ENCODE measurements at regions not wholly inside any gene's neighbourhood (a gene's known extent, or its start where the extent isn't known, plus 50 kb on each side); places are given as distances from the start of the nearest gene placed in this dataset.

DNA sequence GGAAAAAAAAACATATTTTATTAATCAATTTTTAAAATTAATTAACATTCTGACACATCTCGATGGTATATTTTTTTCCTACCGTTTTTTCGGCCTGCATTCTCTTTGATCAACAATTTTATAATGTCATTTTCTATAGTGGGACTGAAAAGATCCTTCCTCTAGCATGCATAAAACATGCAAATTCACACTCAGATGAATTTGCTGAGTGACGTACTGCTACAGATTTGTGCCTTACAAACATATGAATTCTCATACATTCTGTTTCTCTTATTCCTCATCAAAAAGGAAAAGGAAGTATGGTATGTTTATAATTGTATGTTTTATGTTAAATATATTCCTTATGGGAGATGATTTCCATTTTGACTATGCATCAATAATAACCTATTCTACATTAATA lies 458.2 kb downstream of the TSHZ3 start:
- TF ChIP-seq OSR1 (CRISPR knock-in tag; IDR thresholded peaks at IDR 0.05) (no peak), PPARA (CRISPR knock-in tag; IDR thresholded peaks at IDR 0.05; ENCODE audit: borderline replicate concordance) (no peak), CSDC2 (CRISPR knock-in tag; IDR thresholded peaks at IDR 0.05) (no peak), POU6F1 (CRISPR knock-in tag; IDR thresholded peaks at IDR 0.05; ENCODE audit: borderline replicate concordance, low read depth) (no peak), ESRRG (CRISPR knock-in tag; IDR thresholded peaks at IDR 0.05) (no peak), TOX (CRISPR knock-in tag; IDR thresholded peaks at IDR 0.05; ENCODE audit: borderline replicate concordance) (no peak), RARB (CRISPR knock-in tag; IDR thresholded peaks at IDR 0.05) (no peak)
- TF ChIP-seq, protein P1, sequence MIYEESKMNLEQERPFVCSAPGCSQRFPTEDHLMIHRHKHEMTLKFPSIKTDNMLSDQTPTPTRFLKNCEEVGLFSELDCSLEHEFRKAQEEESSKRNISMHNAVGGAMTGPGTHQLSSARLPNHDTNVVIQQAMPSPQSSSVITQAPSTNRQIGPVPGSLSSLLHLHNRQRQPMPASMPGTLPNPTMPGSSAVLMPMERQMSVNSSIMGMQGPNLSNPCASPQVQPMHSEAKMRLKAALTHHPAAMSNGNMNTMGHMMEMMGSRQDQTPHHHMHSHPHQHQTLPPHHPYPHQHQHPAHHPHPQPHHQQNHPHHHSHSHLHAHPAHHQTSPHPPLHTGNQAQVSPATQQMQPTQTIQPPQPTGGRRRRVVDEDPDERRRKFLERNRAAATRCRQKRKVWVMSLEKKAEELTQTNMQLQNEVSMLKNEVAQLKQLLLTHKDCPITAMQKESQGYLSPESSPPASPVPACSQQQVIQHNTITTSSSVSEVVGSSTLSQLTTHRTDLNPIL (CRISPR knock-in tag; IDR thresholded peaks at IDR 0.05; ENCODE audit: low read depth) = no peak
- TF ChIP-seq, protein P2, sequence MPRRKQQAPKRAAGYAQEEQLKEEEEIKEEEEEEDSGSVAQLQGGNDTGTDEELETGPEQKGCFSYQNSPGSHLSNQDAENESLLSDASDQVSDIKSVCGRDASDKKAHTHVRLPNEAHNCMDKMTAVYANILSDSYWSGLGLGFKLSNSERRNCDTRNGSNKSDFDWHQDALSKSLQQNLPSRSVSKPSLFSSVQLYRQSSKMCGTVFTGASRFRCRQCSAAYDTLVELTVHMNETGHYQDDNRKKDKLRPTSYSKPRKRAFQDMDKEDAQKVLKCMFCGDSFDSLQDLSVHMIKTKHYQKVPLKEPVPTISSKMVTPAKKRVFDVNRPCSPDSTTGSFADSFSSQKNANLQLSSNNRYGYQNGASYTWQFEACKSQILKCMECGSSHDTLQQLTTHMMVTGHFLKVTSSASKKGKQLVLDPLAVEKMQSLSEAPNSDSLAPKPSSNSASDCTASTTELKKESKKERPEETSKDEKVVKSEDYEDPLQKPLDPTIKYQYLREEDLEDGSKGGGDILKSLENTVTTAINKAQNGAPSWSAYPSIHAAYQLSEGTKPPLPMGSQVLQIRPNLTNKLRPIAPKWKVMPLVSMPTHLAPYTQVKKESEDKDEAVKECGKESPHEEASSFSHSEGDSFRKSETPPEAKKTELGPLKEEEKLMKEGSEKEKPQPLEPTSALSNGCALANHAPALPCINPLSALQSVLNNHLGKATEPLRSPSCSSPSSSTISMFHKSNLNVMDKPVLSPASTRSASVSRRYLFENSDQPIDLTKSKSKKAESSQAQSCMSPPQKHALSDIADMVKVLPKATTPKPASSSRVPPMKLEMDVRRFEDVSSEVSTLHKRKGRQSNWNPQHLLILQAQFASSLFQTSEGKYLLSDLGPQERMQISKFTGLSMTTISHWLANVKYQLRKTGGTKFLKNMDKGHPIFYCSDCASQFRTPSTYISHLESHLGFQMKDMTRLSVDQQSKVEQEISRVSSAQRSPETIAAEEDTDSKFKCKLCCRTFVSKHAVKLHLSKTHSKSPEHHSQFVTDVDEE (CRISPR knock-in tag; IDR thresholded peaks at IDR 0.05) = no peak
- TF ChIP-seq, protein P3, sequence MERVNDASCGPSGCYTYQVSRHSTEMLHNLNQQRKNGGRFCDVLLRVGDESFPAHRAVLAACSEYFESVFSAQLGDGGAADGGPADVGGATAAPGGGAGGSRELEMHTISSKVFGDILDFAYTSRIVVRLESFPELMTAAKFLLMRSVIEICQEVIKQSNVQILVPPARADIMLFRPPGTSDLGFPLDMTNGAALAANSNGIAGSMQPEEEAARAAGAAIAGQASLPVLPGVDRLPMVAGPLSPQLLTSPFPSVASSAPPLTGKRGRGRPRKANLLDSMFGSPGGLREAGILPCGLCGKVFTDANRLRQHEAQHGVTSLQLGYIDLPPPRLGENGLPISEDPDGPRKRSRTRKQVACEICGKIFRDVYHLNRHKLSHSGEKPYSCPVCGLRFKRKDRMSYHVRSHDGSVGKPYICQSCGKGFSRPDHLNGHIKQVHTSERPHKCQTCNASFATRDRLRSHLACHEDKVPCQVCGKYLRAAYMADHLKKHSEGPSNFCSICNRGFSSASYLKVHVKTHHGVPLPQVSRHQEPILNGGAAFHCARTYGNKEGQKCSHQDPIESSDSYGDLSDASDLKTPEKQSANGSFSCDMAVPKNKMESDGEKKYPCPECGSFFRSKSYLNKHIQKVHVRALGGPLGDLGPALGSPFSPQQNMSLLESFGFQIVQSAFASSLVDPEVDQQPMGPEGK (CRISPR knock-in tag; IDR thresholded peaks at IDR 0.05; ENCODE audit: borderline replicate concordance) = no peak

DNA sequence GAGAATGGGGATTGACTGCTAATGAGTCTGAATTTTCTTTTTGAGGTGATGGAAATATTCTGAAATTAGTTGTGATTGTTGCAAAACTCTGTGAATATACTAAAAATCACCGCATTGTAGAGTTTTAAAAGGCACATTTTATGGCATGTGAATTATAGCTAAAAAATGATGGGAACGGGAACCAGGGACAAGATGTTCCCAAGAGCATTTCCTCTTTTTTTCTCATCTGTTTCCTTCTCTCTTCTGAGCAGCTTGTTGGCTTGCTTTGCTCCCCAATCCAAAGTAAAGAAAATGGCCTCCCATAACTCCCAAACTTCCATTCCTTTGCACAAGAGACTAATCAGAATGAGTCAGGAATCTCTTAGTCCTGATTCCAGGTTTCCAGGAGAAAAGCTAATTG lies 459.2 kb downstream of the TSHZ3 start:
- TF ChIP-seq ZNF565 (CRISPR knock-in tag; conservative IDR thresholded peaks at IDR 0.05; ENCODE audit: low read depth) (no peak), PPARA (CRISPR knock-in tag; IDR thresholded peaks at IDR 0.05; ENCODE audit: borderline replicate concordance) (no peak), BACH2 (CRISPR knock-in tag; IDR thresholded peaks at IDR 0.05; ENCODE audit: borderline replicate concordance) (no peak), TOX (CRISPR knock-in tag; IDR thresholded peaks at IDR 0.05; ENCODE audit: borderline replicate concordance) (no peak), CSRNP3 (CRISPR knock-in tag; IDR thresholded peaks at IDR 0.05) (no peak), ZC3H10 (CRISPR knock-in tag; IDR thresholded peaks at IDR 0.05) (no peak), SNAI2 (CRISPR knock-in tag; IDR thresholded peaks at IDR 0.05) (no peak), POU6F1 (CRISPR knock-in tag; IDR thresholded peaks at IDR 0.05; ENCODE audit: borderline replicate concordance, low read depth) (no peak)
- TF ChIP-seq, protein P2 (CRISPR knock-in tag; IDR thresholded peaks at IDR 0.05) = no peak
- no peak for ATAC-seq

More for the DNA sequence above, 458.2 kb downstream of the TSHZ3 start:
- ATAC-seq = no peak

Data from SK-N-SH treated with all-trans-retinoic acid at 6 μM for 48 hours (cell line).